ENCODE measurements at regions not wholly inside any gene's neighbourhood (a gene's known extent, or its start where the extent isn't known, plus 50 kb on each side); places are given as distances from the start of the nearest gene placed in this dataset.

GRCh38 chr10:30762620-30763019, 133.1 kb upstream of the LYZL2 start:
- H3K4me3 ChIP-seq (ENCODE audit: low read length), result no peak overlapping the region
- no peaks in the 10 kb centered on the region for H3K4me1 ChIP-seq (ENCODE audit: control insufficient read depth, low read depth, low read length)
- H3K9ac ChIP-seq (ENCODE audit: low read length), result no peak overlapping the region
- H3K9me3 ChIP-seq (ENCODE audit: control insufficient read depth, low read depth, low read length), result no peaks in the 10 kb centered on the region
- H3K27ac ChIP-seq (ENCODE audit: low read length), result no peak overlapping the region
- H3K27me3 ChIP-seq (ENCODE audit: control insufficient read depth, insufficient read depth, low read length), result no peaks in the 10 kb centered on the region
- no peaks in the 10 kb centered on the region for H3K36me3 ChIP-seq (ENCODE audit: control insufficient read depth, low read depth, low read length)

GRCh38 chr10:30759423-30759822, 129.9 kb upstream of the LYZL2 start:
- Histone ChIP-seq H3K9ac (ENCODE audit: low read length) (no peak overlapping the region), H3K36me3 (ENCODE audit: control insufficient read depth, low read depth, low read length) (no peaks in the 10 kb centered on the region), H3K9me3 (ENCODE audit: control insufficient read depth, low read depth, low read length) (no peaks in the 10 kb centered on the region), H3K27ac (ENCODE audit: low read length) (no peak overlapping the region), H3K4me1 (ENCODE audit: control insufficient read depth, low read depth, low read length) (no peaks in the 10 kb centered on the region), H3K27me3 (ENCODE audit: control insufficient read depth, insufficient read depth, low read length) (no peaks in the 10 kb centered on the region), H3K4me3 (ENCODE audit: low read length) (no peak overlapping the region)

GRCh38 chr10:30758338-30758737, 128.8 kb upstream of the LYZL2 start:
- Histone ChIP-seq H3K4me1 (ENCODE audit: control insufficient read depth, low read depth, low read length) (no peaks in the 10 kb centered on the region), H3K9ac (ENCODE audit: low read length) (no peak overlapping the region), H3K27me3 (ENCODE audit: control insufficient read depth, insufficient read depth, low read length) (no peaks in the 10 kb centered on the region), H3K36me3 (ENCODE audit: control insufficient read depth, low read depth, low read length) (no peaks in the 10 kb centered on the region), H3K9me3 (ENCODE audit: control insufficient read depth, low read depth, low read length) (no peaks in the 10 kb centered on the region), H3K4me3 (ENCODE audit: low read length) (no peak overlapping the region), H3K27ac (ENCODE audit: low read length) (no peak overlapping the region)

- no peak overlapping the region for H3K4me3 ChIP-seq (ENCODE audit: low read length)
- no peaks in the 10 kb centered on the region for H3K36me3 ChIP-seq (ENCODE audit: control insufficient read depth, low read depth, low read length)
- H3K4me1 ChIP-seq (ENCODE audit: control insufficient read depth, low read depth, low read length), result no peaks in the 10 kb centered on the region
Measured at GRCh38 chr10:30756896-30757295, 127.3 kb upstream of the LYZL2 start.

GRCh38 chr10:30756151-30756550, 126.6 kb upstream of the LYZL2 start:
- H3K4me1 ChIP-seq (ENCODE audit: control insufficient read depth, low read depth, low read length), result no peaks in the 10 kb centered on the region
- H3K9ac ChIP-seq (ENCODE audit: low read length), result no peak overlapping the region
- H3K9me3 ChIP-seq (ENCODE audit: control insufficient read depth, low read depth, low read length), result no peaks in the 10 kb centered on the region
- no peak overlapping the region for H3K27ac ChIP-seq (ENCODE audit: low read length)
- no peak overlapping the region for H3K4me3 ChIP-seq (ENCODE audit: low read length)
- H3K27me3 ChIP-seq (ENCODE audit: control insufficient read depth, insufficient read depth, low read length), result no peaks in the 10 kb centered on the region
- no peaks in the 10 kb centered on the region for H3K36me3 ChIP-seq (ENCODE audit: control insufficient read depth, low read depth, low read length)

More at GRCh38 chr10:30756896-30757295, 127.3 kb upstream of the LYZL2 start:
- Histone ChIP-seq H3K27ac (ENCODE audit: low read length) (no peak overlapping the region), H3K9ac (ENCODE audit: low read length) (no peak overlapping the region), H3K9me3 (ENCODE audit: control insufficient read depth, low read depth, low read length) (no peaks in the 10 kb centered on the region), H3K27me3 (ENCODE audit: control insufficient read depth, insufficient read depth, low read length) (no peaks in the 10 kb centered on the region)

GRCh38 chr10:30755441-30755953, 125.9 kb upstream of the LYZL2 start:
- Histone ChIP-seq H3K9ac (ENCODE audit: low read length) (no peak overlapping the region), H3K4me1 (ENCODE audit: control insufficient read depth, low read depth, low read length) (no peaks in the 10 kb centered on the region), H3K36me3 (ENCODE audit: control insufficient read depth, low read depth, low read length) (no peaks in the 10 kb centered on the region), H3K9me3 (ENCODE audit: control insufficient read depth, low read depth, low read length) (no peaks in the 10 kb centered on the region), H3K4me3 (ENCODE audit: low read length) (no peak overlapping the region), H3K27me3 (ENCODE audit: control insufficient read depth, insufficient read depth, low read length) (no peaks in the 10 kb centered on the region), H3K27ac (ENCODE audit: low read length) (no peak overlapping the region)

- Histone ChIP-seq H3K27ac (ENCODE audit: low read length) (no peak overlapping the region), H3K9me3 (ENCODE audit: control insufficient read depth, low read depth, low read length) (no peaks in the 10 kb centered on the region), H3K36me3 (ENCODE audit: control insufficient read depth, low read depth, low read length) (no peaks in the 10 kb centered on the region), H3K4me3 (ENCODE audit: low read length) (no peak overlapping the region), H3K9ac (ENCODE audit: low read length) (no peak overlapping the region), H3K27me3 (ENCODE audit: control insufficient read depth, insufficient read depth, low read length) (no peaks in the 10 kb centered on the region), H3K4me1 (ENCODE audit: control insufficient read depth, low read depth, low read length) (no peaks in the 10 kb centered on the region)
Measured at GRCh38 chr10:30752481-30752881, 122.9 kb upstream of the LYZL2 start.

- no peaks in the 10 kb centered on the region for H3K36me3 ChIP-seq (ENCODE audit: control insufficient read depth, low read depth, low read length)
- H3K27me3 ChIP-seq (ENCODE audit: control insufficient read depth, insufficient read depth, low read length), result no peaks in the 10 kb centered on the region
- no peak overlapping the region for H3K27ac ChIP-seq (ENCODE audit: low read length)
- H3K4me3 ChIP-seq (ENCODE audit: low read length), result no peak overlapping the region
- H3K9ac ChIP-seq (ENCODE audit: low read length), result no peak overlapping the region
- H3K9me3 ChIP-seq (ENCODE audit: control insufficient read depth, low read depth, low read length), result no peaks in the 10 kb centered on the region
- no peaks in the 10 kb centered on the region for H3K4me1 ChIP-seq (ENCODE audit: control insufficient read depth, low read depth, low read length)
Measured at GRCh38 chr10:30751678-30752331, 122.3 kb upstream of the LYZL2 start.

- Histone ChIP-seq H3K27ac (ENCODE audit: low read length) (no peak overlapping the region), H3K27me3 (ENCODE audit: control insufficient read depth, insufficient read depth, low read length) (no peaks in the 10 kb centered on the region), H3K4me1 (ENCODE audit: control insufficient read depth, low read depth, low read length) (no peaks in the 10 kb centered on the region), H3K9me3 (ENCODE audit: control insufficient read depth, low read depth, low read length) (no peaks in the 10 kb centered on the region), H3K9ac (ENCODE audit: low read length) (no peak overlapping the region), H3K36me3 (ENCODE audit: control insufficient read depth, low read depth, low read length) (no peaks in the 10 kb centered on the region), H3K4me3 (ENCODE audit: low read length) (no peak overlapping the region)
Measured at GRCh38 chr10:30750971-30751677, 121.6 kb upstream of the LYZL2 start.

- Histone ChIP-seq H3K27ac (ENCODE audit: low read length) (no peak overlapping the region), H3K27me3 (ENCODE audit: control insufficient read depth, insufficient read depth, low read length) (no peaks in the 10 kb centered on the region), H3K36me3 (ENCODE audit: control insufficient read depth, low read depth, low read length) (no peaks in the 10 kb centered on the region), H3K4me1 (ENCODE audit: control insufficient read depth, low read depth, low read length) (no peaks in the 10 kb centered on the region), H3K9me3 (ENCODE audit: control insufficient read depth, low read depth, low read length) (no peaks in the 10 kb centered on the region), H3K4me3 (ENCODE audit: low read length) (no peak overlapping the region), H3K9ac (ENCODE audit: low read length) (no peak overlapping the region)
Measured at GRCh38 chr10:30749385-30749784, 119.8 kb upstream of the LYZL2 start.

- Histone ChIP-seq H3K9me3 (ENCODE audit: control insufficient read depth, low read depth, low read length) (no peaks in the 10 kb centered on the region), H3K4me3 (ENCODE audit: low read length) (no peak overlapping the region), H3K36me3 (ENCODE audit: control insufficient read depth, low read depth, low read length) (no peaks in the 10 kb centered on the region), H3K27ac (ENCODE audit: low read length) (no peak overlapping the region), H3K27me3 (ENCODE audit: control insufficient read depth, insufficient read depth, low read length) (no peaks in the 10 kb centered on the region), H3K9ac (ENCODE audit: low read length) (no peak overlapping the region), H3K4me1 (ENCODE audit: control insufficient read depth, low read depth, low read length) (no peaks in the 10 kb centered on the region)
Measured at GRCh38 chr10:30748152-30748973, 118.8 kb upstream of the LYZL2 start.
